HS-5 (cell line): ENCODE measurements at regions not wholly inside any gene's neighbourhood (a gene's known extent, or its start where the extent isn't known, plus 50 kb on each side); places are given as distances from the start of the nearest gene placed in this dataset.

ENCODE experiments used
- DNase-seq: peaks from one replicate; pipeline ENCODE4 v3.0.0-alpha.2; 2012; ENCODE audit warnings: low read depth

DNA sequence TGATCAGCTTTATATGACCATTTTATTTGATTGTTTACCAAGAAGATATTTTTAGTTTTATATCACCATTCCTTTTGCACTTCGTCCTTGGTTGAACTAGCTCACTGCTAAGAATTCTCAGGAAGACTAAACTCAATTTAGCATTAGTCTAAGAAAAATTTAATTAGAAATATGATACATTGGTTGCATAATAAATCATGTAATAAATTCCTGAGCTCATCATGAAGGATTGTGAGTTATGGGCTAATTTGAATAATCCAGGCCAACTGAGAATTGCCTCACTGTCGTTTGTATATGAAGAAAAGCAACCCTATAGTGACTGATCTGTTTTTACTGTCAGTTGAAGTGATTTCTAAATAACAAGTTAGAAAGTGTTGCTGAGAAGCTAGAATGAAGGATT is 725.5 kb downstream of the DNAJB9 start:
- no peak for DNase-seq

DNA sequence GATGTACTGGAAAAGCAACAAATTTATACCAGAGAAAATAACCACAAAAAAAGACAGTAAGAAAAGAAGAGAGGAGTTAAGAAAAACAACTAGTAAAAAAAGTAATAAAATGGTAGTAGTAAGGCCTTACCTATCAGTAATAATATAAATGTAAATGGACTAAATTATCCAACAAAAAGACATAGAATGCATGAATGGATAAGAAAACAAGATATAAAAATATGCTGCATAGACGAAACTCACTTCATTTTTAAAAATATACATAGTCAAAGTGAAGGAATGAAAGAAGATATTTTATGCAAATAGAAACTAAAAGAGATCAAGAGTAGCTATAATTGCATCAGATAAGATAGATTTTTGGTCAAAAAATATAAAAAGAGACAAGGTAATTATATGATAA is 739.1 kb downstream of the DNAJB9 start:
- no peak for DNase-seq

DNA sequence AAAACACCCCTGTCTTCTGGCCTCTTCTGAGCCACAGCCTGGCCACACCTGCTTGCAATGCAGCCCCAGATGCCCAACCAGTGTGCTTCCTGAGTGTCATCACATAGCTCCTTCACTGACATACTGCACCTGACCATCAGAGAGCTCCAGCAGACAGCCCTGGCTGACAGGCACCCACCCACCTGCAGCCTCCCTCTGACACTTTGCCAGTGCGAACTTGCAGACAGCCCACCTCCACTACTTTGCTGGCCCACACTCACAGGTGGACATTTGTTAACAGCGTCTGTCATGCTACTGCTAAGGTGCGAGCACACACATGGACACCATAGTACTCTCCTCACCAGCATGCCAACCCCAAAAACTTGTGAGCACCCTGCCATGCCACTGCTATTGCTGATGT is 740.1 kb downstream of the DNAJB9 start:
- no peak for DNase-seq

DNA sequence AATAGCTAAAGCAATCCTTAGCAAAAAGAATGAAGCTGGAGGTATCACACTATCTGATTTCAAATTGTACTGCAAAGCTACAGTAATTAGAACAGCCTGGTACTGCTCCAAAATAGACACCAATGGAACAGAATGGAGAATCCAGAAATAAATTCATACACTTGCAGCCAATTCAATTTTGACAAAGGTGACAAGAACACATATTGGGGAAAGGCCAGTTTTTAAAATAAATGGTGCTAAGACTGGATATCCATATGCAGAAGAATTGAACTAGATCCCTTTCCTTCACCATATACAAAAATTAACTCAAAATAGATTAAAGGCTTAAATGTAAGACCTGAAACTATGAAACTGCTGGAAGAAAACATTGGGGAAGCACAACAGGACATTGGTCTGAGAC is 748.5 kb downstream of the DNAJB9 start:
- no peak for DNase-seq

DNA sequence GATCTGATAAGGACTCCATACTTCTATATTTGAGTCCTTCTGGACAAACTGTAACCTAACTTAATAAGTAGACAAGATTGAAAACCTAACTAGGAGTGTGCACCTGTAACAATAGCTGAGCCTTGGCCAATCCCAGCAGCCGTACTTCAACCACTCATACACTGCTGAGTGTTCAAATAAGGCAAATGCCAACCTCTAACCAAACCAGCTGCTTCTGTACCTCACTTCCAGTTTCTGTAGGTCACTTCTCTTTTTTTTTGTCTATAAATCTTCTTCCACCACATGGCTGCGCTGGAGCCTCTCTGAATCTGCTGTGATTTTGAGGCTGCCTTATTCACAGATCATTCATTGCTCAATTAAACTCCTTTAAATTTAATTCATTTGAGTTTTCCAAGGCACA is 753.2 kb downstream of the DNAJB9 start:
- DNase-seq, result no peak

DNA sequence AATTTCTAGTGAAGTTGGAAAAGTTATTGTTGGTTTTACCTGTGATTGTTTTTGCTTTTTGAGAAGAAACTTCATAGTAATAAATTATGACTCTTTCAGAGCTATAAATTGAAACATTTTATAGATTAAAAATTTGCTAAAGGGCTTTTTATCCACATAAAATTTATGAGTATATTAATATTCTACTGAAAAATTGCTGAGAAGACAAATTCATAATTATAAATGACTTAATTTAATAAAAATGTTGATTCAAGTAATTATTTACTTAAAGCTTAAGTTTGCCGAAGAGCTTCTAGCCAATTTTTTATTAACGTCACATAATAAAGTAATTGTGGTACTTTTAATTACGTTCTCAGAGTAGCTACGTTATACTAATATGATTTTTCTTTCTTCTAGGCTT is 761.7 kb downstream of the DNAJB9 start:
- no peak for DNase-seq

DNA sequence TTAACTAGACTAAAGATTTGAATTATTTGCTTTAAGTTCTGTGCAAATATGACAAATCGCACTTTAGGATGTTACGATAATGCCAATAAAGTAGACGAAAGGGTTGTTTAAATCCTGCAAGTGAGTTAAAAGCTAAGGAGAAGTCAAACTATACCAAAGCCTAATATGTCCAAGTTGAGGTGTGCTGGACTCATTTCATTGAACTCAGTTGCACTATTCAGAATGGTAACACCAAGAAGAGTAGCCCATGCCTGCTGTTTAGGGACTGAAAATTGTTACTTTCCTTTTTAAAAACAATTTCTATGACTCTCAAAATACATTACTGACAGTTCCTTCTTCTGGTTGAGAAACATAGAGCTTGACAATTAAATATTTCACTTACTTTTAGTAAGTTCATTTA is 766.3 kb downstream of the DNAJB9 start:
- DNase-seq, result no peak

DNA sequence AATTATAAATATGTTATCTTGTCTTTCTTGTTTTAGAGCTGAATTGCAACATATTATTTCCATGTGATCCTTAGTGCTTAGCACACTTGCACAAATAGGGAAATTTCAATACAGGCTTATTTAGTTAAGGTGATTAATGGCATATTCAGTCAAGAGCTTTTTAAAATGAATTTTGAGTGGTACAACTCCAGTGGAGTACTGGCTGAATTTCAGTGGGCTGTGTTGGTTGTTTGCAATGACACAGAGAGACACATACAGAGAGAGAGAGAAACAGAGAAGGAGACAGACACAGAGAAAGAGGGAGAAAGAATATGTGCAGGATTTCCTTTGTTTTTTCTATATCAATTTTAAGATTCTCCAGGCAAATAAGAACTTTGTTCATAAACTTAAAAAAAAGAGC is 766.9 kb downstream of the DNAJB9 start:
- no peak for DNase-seq

DNA sequence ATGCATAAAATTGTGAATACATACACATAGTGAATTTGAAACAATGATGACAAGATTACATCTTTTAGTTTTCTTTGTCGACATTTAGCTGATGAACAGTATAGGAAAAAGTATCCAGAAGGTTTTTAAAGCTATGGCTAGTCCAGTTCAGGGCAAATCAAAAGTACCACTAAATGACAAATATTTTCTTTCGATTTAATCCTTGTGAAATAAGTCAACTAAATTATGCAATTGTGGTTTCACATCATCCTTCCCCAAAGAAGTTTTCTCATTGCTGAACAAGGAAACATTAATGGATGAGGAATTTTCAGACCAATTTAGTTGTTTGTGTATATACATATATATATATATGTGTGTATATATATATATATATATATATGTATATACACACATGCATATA is 774.0 kb downstream of the DNAJB9 start:
- DNase-seq, result no peak

DNA sequence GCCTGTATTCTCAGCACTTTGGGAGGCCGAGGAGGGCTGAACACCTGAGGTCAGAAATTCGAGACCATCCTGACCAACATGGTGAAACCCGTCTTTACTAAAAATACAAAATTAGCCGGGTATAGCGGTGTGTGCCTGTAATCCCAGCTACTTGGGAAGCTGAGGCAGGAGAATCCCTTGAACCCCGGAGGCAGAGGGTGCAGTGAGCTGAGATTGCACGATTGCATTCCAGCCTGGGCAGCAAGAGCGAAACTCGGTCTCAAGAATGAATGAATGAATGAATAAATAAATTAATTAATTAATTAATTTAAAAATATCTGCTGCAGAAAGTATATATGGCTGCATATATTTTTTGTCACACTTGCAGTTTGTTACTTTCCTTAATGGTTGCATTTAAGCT is 781.8 kb downstream of the DNAJB9 start:
- DNase-seq, result no peak

DNA sequence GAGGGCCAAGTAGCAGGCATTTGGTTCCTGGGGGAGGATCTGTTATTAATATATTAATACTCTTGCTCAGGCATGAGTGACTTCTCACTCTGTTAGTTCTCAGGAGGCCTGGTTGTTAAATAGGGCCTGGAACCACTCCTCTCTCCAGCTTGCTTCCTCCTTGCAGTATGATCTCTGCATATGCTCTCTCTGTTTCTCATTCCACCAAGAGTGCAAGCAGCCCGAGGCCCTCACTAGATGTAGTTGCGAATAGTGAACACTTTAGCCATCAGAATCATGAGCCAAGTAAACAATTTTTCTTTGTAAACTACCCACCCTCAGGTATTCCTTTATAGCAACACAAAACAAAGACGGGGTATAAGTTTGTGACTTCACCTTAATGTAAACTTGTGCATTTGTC is 784.3 kb downstream of the DNAJB9 start:
- no peak for DNase-seq

DNA sequence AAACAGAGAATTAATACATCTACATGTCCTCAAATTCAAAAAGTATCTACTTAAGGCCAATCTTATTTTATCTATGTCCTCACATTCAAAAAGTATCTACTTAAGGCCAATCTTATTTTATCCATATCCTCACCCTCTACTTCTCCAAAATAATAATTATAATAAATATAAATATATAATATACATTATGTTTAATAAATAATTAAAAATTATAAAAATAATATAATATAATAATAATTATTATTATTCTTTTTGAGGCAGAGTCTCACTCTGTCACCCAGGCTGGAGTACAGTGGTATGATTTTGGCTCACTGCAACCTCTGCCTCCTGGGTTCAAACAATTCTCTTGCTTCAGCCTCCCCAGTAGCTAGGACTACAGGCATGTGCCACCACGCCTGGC is 784.9 kb downstream of the DNAJB9 start:
- no peak for DNase-seq

DNA sequence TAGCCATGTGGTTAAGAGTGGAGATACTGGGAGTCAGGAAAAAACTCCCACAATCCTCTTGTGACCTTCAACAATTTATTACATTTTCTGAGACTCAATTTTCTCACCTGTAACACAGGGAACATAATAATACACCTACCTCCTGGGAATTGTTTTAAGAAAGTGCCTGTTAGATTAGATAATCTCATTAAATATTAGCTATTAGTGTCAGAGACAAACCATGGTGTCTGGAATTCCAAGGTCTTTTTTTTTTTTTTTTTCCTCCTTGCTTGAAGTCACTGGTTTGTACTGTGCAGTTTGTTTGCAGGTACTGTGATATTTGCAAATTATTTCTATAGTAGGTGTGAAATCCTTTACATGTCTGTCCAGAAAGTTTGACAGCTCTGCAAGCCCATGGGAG is 806.1 kb downstream of the DNAJB9 start:
- no peak for DNase-seq

DNA sequence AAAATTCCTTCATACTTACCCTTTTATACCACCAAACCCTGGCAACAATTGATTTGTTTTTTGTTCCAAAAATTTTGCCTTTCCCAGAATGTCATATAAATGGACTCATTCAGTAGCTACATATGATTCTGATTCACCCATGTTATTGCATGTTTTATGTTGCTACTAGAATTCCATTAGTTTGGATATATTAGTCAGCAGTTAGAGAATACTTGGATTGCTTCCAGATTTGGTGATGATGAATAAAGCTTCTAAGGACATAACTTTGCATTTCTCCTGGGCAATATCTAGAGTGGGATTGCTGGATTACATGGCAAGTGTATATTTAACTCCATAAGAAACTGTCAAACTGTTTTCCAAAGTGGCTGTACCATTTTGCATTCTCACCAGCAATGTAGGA is 806.9 kb downstream of the DNAJB9 start:
- DNase-seq, result no peak

DNA sequence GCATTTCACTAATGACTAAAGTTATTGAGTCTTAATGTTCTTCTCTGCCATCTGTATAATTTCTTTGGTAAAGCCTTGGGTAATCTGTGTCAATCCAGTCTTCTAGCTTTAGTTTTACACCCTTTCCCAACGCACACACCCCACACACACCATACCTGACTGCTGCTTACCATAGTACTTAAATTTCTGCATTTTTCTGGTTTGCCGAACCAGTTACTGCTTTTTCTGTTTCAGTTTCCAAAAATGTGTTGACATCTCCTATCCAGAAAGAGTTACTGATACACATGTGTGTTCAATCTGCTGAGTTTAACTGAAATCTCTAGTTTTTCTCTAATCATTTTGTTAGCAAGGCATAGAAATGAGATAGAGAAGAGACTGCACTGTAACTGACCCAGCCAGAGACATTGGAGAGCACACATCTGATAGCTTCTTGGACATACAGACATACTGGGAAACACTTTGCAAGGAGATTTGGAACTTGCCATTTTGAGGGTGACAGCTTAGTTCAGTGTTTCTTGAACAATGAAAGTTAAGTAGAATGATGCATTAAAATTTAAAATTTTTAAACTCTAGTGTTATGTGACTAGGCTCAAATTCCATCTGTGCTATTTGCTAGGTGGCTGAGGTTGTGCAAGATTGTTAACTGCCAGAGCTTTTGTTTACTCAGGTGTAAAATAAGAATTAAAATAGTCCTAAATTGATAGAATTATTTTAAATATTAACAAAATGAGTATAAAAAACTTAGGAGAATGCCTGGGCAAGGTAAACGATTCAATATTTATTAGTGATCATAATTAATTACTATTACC is 807.6 kb downstream of the DNAJB9 start:
- no peak for DNase-seq

DNA sequence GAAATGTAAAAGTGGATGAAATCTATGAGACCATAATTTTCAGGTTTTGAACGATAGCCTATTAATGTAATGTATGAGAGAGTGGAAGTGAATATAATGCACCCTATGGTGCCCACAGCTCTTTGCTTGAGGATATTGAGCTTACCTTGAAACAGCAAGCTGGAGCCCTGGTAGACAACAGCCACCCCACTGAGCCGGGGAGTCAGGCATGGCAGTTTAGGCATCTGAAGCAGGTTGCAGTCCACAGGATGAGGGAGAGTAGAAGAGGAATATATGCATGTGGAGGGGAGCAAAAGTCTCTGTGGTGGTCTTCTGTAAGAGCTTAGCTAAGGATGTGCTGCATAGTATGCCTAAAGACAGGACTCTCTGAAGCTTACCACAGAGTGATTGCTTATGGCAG is 817.3 kb downstream of the DNAJB9 start:
- no peak for DNase-seq

DNA sequence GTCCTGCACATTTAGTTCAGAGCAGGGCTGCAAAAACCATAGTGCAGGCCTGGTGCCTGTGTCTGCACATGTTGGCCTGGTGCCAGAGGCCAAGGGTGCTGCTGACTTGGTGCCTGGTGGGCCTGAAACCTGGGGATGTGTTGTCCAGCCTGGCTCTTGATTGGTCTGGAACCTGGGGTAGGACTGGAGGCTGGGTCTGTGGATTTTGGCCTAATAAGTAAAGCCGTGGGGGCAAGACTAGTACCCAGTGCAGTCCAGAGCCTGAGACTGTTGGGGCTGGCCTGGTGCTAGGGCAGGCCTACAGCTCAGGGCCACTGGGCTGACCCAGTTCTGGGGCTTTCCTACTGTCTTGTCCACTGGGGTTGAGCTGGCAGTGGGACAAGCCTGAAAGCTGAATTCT is 817.9 kb downstream of the DNAJB9 start:
- no peak for DNase-seq

DNA sequence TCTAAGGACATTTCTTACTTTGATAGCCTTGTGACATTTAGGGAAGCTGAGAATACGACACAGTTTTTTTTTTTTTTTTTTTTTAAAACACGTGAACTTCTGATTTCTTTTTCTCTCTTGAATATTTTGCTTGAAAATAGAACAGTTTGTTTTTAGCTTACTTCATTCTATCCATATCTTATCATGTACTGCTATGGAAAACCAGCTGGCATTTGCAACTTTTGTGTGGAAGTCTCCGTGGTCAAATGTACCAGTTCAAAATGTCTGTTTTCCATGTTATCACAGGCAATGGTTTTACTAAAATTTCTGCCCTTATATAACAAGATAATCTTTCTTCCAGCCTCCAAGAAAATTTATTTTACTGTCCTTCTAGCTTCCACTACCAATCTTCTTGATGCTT is 821.6 kb downstream of the DNAJB9 start:
- DNase-seq, result no peak

DNA sequence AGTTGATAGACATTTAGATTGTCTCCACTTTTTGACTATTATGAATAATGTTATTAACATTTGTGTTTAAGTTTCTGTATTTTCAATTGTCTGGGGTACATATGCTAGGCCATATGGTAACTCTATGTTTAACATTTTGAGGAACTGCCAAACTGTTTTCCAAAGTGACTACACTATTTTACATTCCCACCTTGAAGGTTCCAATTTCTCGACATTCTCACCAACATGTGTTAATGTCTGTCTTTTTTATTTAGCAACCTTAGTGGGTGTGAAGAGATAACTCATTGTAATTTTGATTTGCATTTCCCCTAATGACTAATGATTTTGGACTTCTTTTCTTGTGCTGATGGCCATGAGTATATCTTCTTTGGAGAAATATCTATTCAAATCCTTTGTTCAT is 832.4 kb downstream of the DNAJB9 start:
- no peak for DNase-seq

DNA sequence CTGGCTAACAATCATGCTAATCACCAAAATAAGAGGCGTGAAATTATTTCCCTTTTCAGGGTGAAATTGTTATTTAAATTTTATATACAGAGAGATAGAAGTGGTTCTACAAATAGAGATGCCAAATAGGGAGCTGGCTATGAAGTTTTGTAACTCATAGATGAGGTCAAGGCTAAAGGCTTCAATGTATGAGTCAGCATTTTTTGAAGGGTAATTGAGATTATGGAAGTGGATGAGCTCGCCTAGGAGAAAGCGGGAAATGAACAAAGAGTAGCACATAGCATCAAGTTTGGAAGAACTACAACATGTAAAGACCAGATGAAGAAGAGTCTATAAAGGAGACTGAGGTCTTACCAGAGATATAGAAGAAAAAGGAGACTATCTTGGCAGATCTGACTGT is 838.1 kb downstream of the DNAJB9 start:
- no peak for DNase-seq

DNA sequence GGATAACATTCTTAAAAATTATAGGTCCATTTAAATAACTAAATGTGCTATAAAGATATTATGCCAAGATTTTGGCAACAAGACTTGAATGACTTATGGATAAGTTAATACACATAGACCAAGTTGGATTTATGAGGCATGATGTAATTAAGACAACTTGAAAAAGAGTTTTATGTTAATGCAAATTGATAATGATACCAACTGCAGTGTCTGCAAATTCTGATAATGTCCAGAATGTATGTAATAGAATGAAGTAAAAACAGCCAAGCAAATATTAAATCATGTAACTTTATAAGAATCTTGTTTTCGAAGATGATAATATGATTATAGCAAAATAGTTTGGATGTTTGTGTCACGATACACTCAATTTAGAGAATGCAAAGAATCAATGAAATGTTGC is 868.3 kb downstream of the DNAJB9 start:
- DNase-seq, result no peak

DNA sequence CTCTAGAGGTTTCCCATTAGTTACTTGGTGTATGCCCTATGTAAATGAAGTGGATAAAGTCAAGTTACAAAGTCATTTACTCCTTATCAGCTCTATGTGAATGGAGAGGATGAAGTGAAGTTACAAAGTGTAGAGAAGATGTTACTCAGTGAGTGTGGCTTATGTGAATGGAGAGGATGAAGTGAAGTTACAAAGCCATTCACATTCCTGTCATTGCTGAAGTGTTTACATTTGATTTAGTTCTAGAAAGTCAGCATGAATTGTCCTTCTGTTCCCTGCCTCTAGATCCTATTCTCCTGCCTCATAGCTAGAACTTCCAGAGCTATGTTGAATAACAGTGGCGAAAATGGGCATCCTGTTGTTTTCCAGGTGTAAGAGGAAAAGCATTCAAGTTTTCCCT is 880.1 kb downstream of the DNAJB9 start:
- DNase-seq, result no peak

DNA sequence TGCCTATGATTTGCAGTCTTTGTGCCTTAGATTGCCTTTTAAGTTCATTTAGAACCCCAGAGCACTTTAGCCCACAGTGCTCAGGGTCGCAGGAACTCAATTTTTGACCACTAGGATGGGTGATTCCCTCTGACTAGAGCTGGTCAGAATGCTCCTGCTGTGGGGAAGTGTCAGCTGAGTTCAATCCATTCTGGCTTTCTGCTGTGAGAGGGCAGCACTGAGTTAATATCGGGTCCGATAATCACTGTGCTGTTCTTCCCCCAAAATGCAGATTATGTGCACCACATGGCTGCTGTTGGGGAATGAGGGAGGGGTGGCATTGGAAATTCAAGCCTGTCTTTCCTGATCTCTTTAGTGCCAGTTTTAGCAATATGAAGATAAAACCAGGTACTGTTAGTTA is 886.4 kb downstream of the DNAJB9 start:
- no peak for DNase-seq

DNA sequence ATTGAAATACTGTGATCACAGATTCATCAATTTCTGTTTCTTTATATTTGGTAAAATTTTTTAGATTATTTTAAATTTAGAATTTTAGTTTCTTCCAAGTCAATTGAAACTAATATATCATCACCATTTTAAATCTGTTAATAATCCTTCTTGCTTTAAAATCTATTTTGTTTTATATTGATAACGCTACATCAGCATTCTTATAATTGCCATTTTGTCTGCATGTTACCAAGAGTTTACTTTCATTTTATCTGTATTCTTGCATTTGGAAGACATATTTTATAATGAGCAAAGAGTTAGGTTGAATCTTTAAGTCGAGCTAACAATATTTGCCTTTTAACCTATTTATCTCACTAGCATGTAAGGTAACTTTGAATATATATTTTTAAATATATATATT is 890.6 kb downstream of the DNAJB9 start:
- DNase-seq, result no peak

DNA sequence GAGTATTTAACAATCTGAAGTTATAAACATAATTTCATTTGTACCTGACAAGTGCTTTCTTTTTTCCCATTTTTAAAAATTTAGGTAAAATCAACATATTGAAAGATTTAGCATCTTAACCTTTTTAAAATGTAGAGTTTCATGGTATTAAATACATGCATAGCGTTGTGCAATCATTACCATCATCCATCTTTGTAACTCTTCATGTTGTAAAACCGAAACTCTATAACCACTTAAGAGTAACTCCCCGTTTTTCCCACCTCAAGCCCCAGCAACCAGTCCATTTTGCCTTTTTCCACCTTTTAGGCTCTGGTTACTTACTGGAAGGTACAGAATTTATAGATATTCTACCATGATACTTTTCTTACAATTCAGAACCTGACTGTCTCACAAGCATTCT is 892.5 kb downstream of the DNAJB9 start:
- DNase-seq, result no peak
